Lower lobe of right lung (tissue), 2 donors: ENCODE measurements at regions not wholly inside any gene's neighbourhood (a gene's known extent, or its start where the extent isn't known, plus 50 kb on each side); places are given as distances from the start of the nearest gene placed in this dataset.

Experiments
- ATAC-seq, 2 donors: fragments of 200-7000 bp; cut with Tn5 transposase; one replicate each; pipeline ENCODE4 v1.9.1; 2020 to 2022; ENCODE audit warnings: mild to moderate bottlenecking in 2 of 2, moderate library complexity in 2 of 2
- DNase-seq: peaks from one replicate; pipeline ENCODE4 v3.0.0-alpha.2; 2020
- H3K27ac ChIP-seq: fragments of 200-600 bp; one replicate; pipeline ENCODE4 v1.8.0; 2022
- H3K27me3 ChIP-seq: fragments of 200-600 bp; one replicate; pipeline ENCODE4 v1.8.0; 2022; ENCODE audit warnings: low read depth
- H3K36me3 ChIP-seq: fragments of 200-600 bp; one replicate; pipeline ENCODE4 v1.8.0; 2022; ENCODE audit warnings: mild to moderate bottlenecking
- H3K4me1 ChIP-seq: fragments of 200-600 bp; one replicate; pipeline ENCODE4 v1.8.0; 2022
- H3K4me3 ChIP-seq: fragments of 200-600 bp; one replicate; pipeline ENCODE4 v1.8.0; 2022; ENCODE audit warnings: mild to moderate bottlenecking
- H3K9me3 ChIP-seq: fragments of 200-600 bp; one replicate; pipeline ENCODE4 v1.8.0; 2022
- intact Hi-C: fragments of 100-400 bp; cut with DNase I; formaldehyde crosslinking; loops from one replicate; pipeline ENCODE4 v1.11.0; 2022
- TF ChIP-seq, protein P1 (sequence below): fragments of 200-600 bp; IDR thresholded peaks from one replicate; pipeline ENCODE4 v1.8.0; 2022; ENCODE audit warnings: antibody characterized with exemption, mild to moderate bottlenecking
- donor health status: DM: no; HTN: yes; CAD: no; lungs with severe emphysema.

- no peak for DNase-seq
- TF ChIP-seq, protein P1, sequence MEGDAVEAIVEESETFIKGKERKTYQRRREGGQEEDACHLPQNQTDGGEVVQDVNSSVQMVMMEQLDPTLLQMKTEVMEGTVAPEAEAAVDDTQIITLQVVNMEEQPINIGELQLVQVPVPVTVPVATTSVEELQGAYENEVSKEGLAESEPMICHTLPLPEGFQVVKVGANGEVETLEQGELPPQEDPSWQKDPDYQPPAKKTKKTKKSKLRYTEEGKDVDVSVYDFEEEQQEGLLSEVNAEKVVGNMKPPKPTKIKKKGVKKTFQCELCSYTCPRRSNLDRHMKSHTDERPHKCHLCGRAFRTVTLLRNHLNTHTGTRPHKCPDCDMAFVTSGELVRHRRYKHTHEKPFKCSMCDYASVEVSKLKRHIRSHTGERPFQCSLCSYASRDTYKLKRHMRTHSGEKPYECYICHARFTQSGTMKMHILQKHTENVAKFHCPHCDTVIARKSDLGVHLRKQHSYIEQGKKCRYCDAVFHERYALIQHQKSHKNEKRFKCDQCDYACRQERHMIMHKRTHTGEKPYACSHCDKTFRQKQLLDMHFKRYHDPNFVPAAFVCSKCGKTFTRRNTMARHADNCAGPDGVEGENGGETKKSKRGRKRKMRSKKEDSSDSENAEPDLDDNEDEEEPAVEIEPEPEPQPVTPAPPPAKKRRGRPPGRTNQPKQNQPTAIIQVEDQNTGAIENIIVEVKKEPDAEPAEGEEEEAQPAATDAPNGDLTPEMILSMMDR = no peak
- no peaks in the 10 kb centered on the region for H3K9me3 ChIP-seq
- no peak overlapping the region for H3K4me3 ChIP-seq
- intact Hi-C loops = no loop called here
- peaks cover 7% of the 10 kb centered on the region for H3K4me1 ChIP-seq
- ATAC-seq = no peak
- no peak overlapping the region for H3K27ac ChIP-seq
- H3K36me3 ChIP-seq = no peaks in the 10 kb centered on the region
- H3K27me3 ChIP-seq = no peaks in the 10 kb centered on the region
Measured at GRCh38 chr15:62850791-62851291, 191.7 kb upstream of the TPM1 start.

- TF ChIP-seq, protein P1 = no peak
- Histone ChIP-seq H3K27ac (no peak overlapping the region), H3K4me3 (no peak overlapping the region), H3K9me3 (no peaks in the 10 kb centered on the region), H3K36me3 (no peaks in the 10 kb centered on the region), H3K4me1 (peaks cover 4% of the 10 kb centered on the region), H3K27me3 (no peaks in the 10 kb centered on the region)
- ATAC-seq (no peak), DNase-seq (no peak)
- intact Hi-C loops = no loop called here
Measured at GRCh38 chr15:62853114-62853840, 189.3 kb upstream of the TPM1 start.

DNA sequence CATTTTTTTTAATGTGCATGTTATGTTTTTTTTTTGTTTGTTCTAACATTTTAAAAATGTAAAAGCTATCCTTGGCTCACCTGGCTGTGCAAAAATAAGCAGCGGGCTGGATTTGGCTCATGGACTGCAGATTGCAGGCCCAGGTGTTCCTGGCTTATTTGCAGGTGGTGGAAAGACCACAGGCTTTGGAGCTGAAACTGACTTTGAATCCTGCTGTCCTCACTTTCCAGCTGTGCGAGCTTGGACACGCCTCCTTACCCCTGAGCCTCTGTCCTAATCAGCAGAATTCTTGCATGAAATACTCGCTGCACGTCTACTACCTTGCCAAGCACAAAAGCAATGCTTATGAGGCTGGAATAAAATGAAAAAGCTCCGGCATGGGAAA is 188.7 kb upstream of the TPM1 start:
- Histone ChIP-seq H3K27ac (no peak overlapping the region), H3K36me3 (no peaks in the 10 kb centered on the region), H3K9me3 (no peaks in the 10 kb centered on the region), H3K27me3 (no peaks in the 10 kb centered on the region), H3K4me1 (no peaks in the 10 kb centered on the region), H3K4me3 (no peak overlapping the region)
- intact Hi-C loops = no loop called here
- DNase-seq (no peak), ATAC-seq (no peak)
- TF ChIP-seq, protein P1 = no peak

GRCh38 chr15:62854420-62855084 is 188.0 kb upstream of the TPM1 start:
- H3K36me3 ChIP-seq = no peaks in the 10 kb centered on the region
- ATAC-seq (no peak), DNase-seq (no peak)
- no peaks in the 10 kb centered on the region for H3K4me1 ChIP-seq
- intact Hi-C loops = no loop called here
- no peak overlapping the region for H3K27ac ChIP-seq
- TF ChIP-seq, protein P1 = no peak
- no peaks in the 10 kb centered on the region for H3K9me3 ChIP-seq
- no peak overlapping the region for H3K4me3 ChIP-seq
- no peaks in the 10 kb centered on the region for H3K27me3 ChIP-seq

GRCh38 chr15:62855085-62855476 is 187.5 kb upstream of the TPM1 start:
- H3K4me3 ChIP-seq = no peak overlapping the region
- no peak overlapping the region for H3K27ac ChIP-seq
- TF ChIP-seq, protein P1 = no peak
- DNase-seq (no peak), ATAC-seq (no peak)
- H3K4me1 ChIP-seq = no peaks in the 10 kb centered on the region
- no peaks in the 10 kb centered on the region for H3K9me3 ChIP-seq
- no peaks in the 10 kb centered on the region for H3K27me3 ChIP-seq
- H3K36me3 ChIP-seq = no peaks in the 10 kb centered on the region
- intact Hi-C loops = no loop called here
